NOMO-1 treated with DMSO at 0.1 percent for 48 hours (cell line): ENCODE measurements at regions not wholly inside any gene's neighbourhood (a gene's known extent, or its start where the extent isn't known, plus 50 kb on each side); places are given as distances from the start of the nearest gene placed in this dataset.

Experiments used
- DNase-seq: peaks from one replicate; lab custom pipeline; 2025; ENCODE audit not compliant: unreplicated experiment; lab: John Stamatoyannopoulos, UW

DNA sequence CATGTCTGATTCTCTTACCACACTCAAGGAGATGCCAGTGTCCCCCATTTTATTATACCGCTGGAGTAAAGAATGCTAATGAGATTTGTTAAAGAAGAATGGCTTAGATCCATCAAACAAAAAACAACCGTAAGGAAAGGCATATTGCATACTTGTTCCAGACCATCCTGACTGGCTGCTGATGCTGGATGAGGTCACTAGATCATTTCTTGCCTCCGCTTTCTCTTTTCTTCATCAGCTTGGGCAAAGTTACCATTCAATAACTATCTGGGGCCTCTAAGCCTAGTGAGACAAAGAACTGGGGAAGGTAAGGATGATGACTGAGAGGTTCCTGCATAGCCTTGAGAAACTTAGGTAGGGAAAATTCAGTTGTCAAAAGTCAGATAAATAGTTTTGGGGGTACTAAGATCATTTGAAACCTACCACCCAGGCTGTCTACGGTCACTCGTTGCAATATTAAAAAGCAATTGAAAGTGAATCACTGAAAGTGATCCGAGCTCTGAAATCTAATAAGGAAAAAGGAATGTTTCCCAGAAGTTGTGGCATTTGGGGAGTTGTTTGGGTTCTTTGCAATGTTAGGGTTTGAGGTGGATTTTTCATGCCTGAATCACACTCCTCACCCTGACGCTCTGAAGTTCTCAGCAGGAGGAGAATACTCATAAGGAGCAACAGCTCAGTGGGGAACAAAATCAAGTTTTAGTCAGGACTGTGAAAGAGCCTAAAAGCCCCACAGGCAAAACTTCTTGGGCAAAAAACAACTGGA, 176.8 kb downstream of the HHIPL2 start:
- DNase-seq, result no peak

DNA sequence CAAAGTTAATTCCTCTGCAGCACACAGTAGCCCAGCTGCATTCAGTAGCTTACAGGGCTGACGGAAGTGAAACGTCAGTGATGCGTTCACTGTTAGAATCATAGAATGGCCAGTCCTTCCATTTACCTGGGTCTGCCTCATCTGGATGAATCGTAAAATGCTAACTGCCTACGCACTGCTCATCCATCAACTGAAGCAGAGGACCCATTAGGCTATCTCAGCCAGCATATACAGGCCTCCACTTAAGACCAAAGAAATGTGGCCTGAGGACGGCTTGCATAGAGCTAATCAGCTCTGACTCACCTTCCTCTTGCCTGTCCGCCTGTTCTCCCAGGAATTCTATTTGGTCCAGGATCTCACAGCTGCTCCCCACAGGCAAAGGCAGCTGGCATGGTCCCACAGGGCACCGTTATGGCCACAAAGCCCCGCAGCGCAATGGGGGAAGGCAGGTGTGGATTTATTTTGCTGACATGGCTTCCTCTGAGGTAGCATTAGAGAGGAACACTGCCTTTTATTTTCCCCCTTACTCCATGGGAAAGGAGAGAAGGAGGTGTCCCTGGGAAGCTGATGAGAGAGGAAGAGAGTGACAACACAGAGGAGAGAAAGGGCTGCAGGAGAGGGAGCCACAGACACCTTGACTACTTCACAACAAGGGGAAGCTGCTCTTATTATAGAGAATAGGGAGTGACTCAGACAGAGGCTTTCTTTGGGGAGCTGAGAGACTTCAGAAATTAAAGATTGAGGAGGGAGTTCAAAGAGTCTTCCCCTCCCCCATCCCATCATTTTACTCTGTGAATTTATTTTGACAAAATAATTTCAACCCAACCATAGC, 177.6 kb downstream of the HHIPL2 start:
- no peak for DNase-seq

DNA sequence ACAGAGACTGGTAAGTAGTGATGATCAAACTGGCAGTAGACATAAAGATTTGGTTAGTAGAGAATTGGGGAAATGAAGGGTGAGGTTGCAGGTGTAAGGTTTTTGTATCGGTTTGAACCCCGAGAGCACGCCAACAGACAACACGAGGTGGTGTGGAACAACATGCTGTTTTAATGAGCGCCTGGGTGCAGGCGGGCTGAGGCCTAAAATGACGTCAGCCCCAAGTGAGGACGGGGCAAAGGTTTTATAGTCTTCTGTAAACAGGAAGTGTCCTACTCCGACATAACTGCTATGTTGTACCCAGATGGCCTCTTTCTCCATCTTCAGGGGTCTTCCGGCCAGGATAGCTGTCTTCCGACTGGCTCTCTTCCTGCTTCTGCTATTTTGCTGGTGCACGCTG, 178.8 kb downstream of the HHIPL2 start:
- no peak for DNase-seq

DNA sequence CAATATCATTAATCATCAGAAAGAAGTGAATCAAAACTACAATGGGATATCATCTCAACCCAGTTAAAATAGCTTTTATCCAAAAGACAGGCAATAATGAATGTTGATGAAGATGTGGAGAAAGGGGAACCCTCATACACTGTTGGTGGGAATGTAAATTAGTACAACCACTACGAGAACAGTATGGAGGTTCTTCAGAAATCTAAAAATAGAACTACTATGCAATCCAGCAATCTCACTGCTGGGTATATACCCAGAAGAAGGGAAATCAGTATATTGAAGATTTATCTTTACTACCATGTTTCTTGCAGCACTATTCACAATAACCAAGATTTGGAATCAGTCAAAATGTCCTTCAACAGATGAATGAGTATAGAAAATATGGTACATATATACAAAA, 189.8 kb downstream of the HHIPL2 start:
- DNase-seq, result no peak

DNA sequence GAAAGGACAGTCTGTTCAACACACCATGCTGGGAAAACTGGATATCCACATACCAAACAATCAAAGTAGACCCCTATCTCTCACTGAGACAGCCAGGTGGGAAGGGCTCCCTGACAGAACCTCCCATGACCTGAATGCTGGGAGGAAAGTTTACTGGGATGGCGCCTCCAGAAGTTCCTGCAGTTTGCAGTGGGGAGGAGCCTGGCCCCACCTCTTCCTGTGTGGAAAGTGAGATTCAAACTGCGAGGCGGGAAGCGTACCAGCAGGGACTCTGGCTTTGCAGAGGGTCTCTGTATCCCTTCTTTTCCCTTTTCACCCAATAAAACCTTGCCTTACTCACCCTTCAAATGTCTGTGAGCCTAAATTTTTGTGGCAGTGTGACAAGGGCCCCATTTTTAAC, 190.7 kb downstream of the HHIPL2 start:
- DNase-seq, result no peak

DNA sequence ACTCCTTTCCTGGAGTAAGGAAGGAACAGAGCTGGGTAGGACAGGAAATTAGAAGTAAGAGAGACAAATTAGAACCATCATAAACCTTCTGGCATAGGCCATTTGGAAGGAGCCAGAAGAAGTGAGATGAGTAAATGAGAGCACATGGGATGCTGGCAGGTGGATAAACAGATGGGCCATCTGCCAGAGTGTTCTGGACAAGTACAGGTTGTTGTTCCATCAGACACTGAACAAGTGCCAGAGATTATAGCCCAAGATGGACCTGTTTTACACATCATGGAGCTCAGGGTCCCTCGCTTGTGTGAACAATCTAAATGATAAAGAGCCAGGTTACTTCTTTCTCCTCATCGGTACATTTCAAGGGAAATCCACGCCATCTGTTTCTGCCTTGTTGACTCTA, 200.3 kb downstream of the HHIPL2 start:
- no peak for DNase-seq

DNA sequence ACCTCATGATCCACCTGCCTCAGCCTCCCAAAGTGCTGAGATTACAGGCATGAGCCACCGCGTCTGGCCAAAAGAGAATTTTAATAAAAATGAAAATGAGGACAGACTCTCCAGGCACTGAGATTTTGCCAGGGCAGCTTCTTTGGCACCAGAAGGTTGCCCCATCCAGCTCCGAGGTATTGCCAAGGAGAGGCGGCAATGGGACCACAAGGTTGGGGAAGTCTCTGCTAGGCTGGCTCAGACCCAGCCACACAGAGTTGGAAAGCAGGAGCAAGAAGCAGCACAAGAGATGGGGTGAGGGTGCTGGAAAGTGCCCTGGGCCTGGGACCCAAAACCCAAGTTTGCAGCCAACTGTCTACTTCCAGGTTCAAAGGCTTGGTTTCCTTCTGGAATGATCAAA, 200.9 kb downstream of the HHIPL2 start:
- DNase-seq, result no peak

DNA sequence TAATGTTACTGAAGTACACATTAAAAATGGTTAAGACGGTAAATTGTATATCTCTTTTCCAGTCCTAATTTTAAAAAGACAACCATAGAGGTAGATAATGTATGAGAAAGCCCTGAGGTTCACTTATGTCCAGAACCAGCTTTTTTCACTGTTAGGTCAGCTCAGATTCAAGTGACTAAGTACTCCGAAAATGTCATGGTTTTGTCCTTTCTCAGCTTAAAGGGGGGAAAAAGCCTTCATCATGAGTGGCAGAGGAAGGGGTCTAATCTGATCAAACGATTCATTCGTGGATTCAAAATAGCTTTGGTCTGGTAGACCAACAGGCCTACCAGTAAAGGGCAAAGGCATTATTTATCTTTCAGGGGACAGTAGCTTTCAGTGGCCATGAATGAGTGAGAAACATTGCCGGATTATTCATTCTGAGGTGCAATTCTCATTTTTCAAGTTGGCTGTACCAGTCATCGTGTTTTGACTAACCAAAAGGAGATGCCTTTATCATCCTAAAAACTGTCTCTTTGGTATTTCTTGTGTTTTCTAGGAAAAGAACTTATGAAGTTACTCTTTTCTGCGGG, 208.4 kb downstream of the HHIPL2 start:
- DNase-seq, result no peak

DNA sequence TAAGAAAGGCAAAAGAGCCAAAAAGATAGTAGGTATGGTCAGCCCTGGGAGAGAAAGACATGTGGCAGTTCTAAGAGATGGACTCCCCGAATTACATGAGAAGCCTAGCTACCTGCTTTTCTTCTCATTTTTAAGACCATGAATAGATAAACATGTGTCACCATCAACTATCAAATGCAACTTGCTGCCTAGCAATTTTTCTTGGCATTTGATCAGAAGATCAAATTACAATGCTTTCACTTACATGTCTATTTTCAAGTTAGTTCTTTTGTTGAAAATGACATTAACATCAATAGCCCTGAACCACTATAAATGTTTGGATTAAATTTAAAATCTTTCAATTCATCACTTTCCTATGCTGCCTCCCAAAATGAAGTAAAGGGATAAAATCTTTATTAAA, 212.3 kb downstream of the HHIPL2 start:
- no peak for DNase-seq

DNA sequence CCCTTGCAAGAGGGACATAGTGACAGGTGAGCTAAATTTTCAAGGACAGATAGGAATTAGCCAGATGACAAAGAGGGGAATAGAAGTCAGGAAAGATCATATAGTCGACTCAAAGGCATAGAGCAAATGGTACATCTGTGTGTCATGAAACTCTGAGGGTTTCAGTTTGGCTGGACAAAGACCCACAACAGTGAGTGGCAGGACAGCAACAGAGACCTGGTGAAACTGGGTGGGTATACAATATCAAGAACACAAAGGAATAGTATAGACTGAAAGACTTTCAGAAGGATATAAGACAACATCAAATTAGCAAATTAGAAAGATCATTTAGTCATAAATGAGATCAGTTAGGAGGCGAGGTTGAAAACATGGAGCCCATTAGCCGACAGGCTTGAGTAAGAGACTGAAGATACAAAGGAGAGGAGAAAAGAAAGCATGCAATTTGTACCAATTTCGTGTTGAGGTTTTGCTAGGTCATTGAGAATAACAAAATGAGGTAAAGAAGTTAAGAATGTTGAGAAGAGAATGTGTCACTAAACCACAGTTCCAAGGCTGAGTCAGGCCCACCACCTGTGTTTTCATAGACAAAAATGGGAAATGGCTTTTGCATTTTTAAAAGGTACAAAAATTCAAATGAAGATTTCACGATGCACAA, 213.8 kb downstream of the HHIPL2 start:
- DNase-seq, result no peak

DNA sequence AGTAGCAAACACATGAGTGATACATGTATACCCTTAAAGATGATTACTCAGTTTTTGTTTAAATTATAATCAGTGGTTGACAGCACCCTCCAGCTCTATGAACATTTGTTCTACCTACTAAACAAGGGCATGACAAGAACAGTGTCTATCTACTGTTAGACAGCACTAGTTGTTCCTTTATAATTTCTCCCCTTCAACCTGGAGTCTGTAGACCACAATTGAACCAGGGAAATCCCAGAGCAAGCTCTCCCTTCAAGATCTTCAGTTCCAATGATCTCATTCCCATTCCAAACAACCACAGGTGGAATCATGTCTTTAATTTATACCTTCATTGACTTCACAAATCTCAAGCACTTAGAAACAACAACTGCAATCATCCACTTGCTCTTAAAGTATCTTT, 216.1 kb downstream of the HHIPL2 start:
- DNase-seq, result no peak

DNA sequence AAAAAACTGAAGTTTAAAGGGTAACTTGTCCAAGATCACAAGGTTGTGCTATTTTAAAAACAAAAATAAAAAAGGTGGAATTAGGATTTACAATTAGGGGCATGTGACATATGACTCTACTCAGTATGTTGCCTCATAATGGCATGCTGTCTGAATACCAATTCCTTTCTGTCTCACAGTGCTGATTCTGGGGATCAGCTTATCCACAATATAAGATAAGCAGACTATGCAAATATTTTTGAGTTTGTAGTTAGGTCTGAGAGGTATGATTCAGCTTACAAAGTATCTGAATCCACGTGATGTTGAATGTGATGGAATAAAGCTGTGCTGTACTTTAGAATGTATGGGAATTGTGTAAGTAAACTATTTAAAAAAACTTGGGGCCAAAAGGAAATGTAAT, 216.6 kb downstream of the HHIPL2 start:
- DNase-seq, result no peak

DNA sequence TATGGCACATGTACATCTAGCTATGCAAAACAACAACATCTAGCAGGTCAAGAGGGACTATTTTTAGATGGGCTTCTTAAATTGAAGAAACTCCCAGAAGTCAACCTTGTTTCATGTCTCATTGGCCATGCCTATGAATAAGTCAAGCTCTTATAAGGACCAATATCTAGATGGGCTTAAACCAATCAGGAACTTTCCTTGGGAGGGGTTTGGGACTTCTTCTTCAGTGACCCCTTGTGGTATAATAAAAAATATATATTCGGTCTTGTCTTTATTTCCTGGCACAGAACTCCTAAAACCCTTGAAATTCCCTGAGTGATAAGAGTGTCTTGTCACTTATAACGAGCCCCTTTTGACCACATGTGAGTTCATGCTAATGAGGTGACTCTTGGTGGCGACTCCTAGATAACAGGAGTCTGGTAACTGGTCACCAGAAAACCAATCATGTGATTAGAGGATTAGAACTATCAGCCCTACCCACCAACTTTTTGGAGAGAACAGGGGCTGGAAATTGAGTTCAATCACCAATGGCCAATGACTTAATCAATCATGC, 218.3 kb downstream of the HHIPL2 start:
- DNase-seq, result no peak

DNA sequence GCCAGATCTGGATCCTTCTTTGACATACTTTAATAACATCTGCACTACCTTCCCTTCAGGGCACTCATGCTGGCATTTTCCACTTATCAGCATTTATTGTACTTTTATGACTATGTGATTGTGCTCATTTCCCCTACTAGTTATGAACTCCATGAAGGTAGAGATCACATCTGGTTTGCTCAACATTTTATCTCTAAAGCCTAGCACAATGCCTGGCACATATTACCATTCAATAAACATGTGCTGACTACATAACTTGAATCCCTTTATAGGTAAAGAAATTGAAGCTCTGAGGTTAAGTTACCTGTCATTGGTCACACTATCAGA, 221.2 kb downstream of the HHIPL2 start:
- no peak for DNase-seq

DNA sequence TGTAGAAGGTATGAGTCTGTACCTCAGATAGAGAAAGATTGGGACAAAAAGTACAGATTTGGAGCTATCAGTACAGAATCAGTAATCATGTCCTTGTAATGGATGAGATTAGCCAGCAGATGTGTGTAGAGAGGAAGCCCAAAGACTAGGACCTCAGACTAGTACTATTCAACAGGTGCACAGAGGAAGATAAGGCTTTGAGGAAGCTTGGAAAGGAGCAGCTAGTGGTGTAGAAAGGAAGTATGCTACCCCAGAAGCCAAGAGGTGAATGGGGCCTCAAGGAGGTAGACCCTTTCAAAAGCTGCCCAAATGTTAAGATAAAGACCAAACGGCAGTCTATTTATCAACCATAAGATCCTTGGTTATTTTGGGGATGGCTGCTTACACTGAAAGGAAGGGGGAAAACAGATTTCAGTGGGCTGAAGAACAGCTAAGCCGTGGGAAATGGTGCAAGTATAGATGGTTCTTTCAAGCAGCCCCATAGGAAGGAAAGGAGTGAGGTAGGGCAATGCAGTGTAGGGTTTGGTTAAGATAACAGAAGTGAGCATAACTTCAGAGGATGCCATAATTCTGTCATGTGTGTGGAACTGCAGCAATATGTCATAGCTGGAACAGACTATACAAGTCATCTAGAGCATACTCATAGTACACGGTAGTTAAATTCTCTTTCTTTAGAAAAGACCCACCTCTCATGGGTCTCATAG, 221.7 kb downstream of the HHIPL2 start:
- DNase-seq, result no peak

DNA sequence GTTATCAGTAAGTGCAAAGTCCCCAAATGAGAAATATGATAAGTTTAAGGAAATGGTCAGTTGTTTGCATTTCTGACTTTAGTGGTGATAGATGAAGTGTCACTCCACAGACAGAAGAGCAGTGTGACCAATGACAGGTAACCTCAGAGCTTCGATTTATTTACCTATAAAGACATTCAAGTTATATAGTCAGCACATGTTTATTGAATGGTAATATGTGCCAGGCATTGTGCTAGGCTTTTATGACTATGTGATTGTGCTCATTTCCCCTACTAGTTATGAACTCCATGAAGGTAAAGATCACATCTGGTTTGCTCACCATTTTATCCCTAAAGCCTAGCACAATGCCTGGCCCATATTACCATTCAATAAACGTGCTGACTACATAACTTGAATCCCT, 222.4 kb downstream of the HHIPL2 start:
- no peak for DNase-seq

DNA sequence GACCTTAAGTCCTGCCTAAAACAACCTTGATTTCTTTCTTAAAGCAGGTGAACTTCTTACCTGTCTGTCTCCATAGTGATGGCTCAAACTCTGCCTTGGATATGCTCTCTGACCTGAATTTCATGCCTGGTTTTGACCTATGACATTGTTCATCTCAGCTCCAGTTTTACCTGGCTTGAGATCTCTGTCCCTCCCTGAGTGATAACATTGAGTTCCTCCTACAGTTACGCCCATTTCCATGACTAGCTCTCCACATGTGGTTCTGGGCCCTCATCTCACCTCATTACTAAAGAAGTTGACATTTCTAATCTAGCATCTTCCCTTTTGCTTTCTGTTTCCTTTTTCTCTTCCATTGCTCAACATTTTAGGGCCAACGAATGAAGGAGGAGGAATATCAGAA, 233.1 kb downstream of the HHIPL2 start:
- no peak for DNase-seq

DNA sequence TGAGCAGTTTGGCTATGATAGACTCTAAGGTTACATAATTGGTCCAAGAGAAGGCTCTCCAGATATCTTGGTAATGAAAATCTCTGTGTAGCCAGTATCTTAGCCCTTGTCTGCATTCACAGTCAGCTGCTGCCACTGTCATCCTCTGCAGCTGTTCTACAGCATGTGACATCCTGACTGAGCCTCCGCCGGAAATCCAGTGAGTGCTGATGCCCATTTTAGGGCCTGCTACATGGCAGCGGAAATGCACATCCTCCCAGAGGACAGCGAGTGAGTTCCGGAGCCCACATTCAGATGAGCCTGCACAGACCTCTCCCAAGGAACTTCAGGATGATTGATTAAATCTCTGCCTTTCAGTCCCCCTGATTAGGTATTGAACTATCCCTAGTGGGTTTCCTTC, 237.1 kb downstream of the HHIPL2 start:
- DNase-seq, result no peak

DNA sequence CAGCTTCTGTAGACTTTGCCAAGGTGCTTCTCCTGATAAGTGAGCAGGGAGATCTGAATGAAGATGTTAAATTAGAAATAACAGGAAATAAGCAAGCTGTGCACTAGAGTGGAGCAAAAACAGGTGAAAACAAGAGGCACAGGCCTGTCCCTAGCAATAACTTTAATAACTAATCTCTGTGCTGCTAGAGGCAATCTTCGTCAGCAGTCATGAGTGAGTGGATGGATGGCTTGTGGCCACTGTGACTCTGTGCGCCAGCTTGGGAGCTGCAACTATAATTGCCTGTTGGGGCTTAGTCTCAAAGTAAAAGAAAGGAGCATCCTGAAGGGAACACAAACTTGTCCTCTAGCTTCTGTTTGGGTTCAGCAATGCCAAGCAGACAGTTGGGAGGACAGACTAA, 240.3 kb downstream of the HHIPL2 start:
- no peak for DNase-seq

DNA sequence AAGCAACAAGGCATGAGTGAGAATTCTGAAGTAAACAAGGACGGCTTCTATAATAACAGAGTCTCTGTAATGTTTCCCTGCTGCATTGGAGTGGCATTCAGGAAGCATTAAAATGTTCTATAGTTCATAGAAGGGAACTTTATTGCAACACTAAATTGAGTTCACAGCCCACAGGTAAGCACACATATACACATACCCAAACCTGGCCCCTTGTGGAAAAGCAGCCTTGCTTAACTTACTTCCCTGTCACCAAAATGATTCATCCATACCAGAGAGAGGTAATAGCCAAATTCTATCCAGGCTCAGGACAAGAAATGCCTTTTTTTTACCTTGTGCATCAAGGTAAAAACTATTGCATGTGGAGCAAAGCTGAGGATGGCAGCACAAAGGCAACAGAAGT, 241.4 kb downstream of the HHIPL2 start:
- no peak for DNase-seq

DNA sequence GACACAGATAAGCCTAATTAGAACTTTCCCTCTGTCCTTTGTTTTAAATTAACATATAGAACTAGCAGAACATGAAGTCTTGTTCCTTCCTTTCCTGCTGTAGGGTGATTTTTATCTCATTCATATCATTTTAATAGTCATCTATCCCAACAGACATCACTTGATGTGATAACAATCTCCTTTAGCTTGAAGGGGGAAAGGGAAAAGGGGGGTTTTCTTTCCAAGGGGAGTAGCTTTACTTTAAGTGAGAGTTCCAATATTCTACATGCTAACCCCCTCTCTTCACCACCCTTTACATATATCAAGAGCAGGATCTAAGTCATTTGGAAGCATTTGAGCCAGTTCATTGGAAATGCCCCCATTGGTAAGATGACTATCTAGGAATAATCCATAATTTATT, 241.9 kb downstream of the HHIPL2 start:
- no peak for DNase-seq
